SK-N-SH treated with all-trans-retinoic acid at 6 μM for 48 hours (cell line): ENCODE measurements at regions not wholly inside any gene's neighbourhood (a gene's known extent, or its start where the extent isn't known, plus 50 kb on each side); places are given as distances from the start of the nearest gene placed in this dataset.

ENCODE experiments used
- ATAC-seq: fragments of 200-7000 bp; cut with Tn5 transposase; 3 replicates; pipeline ENCODE4 v1.9.1; 2020; ENCODE audit warnings: mild to moderate bottlenecking, moderate library complexity
- ARNTL ChIP-seq: fragments of 450-650 bp; formaldehyde crosslinking; IDR thresholded peaks from 2 replicates; pipeline ENCODE4 v1.5.0; 2020; ENCODE audit warnings: low read depth, mild to moderate bottlenecking, moderate library complexity, borderline replicate concordance
- BACH2 ChIP-seq: fragments of 250-450 bp; sonication (Bioruptor Pico); IDR thresholded peaks from 2 replicates; pipeline ENCODE4 v1.9.0; 2021; ENCODE audit warnings: mild to moderate bottlenecking, borderline replicate concordance
- CSDC2 ChIP-seq: fragments of 250-450 bp; sonication (Bioruptor Pico); IDR thresholded peaks from 2 replicates; pipeline ENCODE4 v1.5.0; 2020; ENCODE audit warnings: mild to moderate bottlenecking, moderate library complexity
- ESRRG ChIP-seq: fragments of 250-450 bp; sonication (Bioruptor Pico); IDR thresholded peaks from 2 replicates; pipeline ENCODE4 v1.6.1; 2021; ENCODE audit warnings: mild to moderate bottlenecking
- GLIS3 ChIP-seq: fragments of 250-450 bp; sonication (Bioruptor Pico); IDR thresholded peaks from 2 replicates; pipeline ENCODE4 v1.5.0; 2020; ENCODE audit warnings: mild to moderate bottlenecking, moderate library complexity
- ISL1 ChIP-seq: fragments of 250-450 bp; sonication (Bioruptor Pico); IDR thresholded peaks from 2 replicates; pipeline ENCODE4 v2.1.2; 2022; ENCODE audit warnings: mild to moderate bottlenecking, moderate library complexity
- OSR1 ChIP-seq: fragments of 250-450 bp; sonication (Bioruptor Pico); IDR thresholded peaks from 2 replicates; pipeline ENCODE4 v1.8.0; 2022; ENCODE audit warnings: moderate library complexity, mild to moderate bottlenecking, inconsistent platforms
- PPARA ChIP-seq: fragments of 250-450 bp; sonication (Bioruptor Pico); IDR thresholded peaks from 2 replicates; pipeline ENCODE4 v1.5.0; 2020; ENCODE audit warnings: mild to moderate bottlenecking, borderline replicate concordance
- SNAI2 ChIP-seq: fragments of 250-450 bp; sonication (Bioruptor Pico); IDR thresholded peaks from 2 replicates; pipeline ENCODE4 v1.5.0; 2020; ENCODE audit warnings: mild to moderate bottlenecking, moderate library complexity
- TCF4 ChIP-seq: fragments of 250-450 bp; sonication (Bioruptor Pico); IDR thresholded peaks from 2 replicates; pipeline ENCODE4 v1.8.0; 2021; ENCODE audit warnings: mild to moderate bottlenecking, moderate library complexity, borderline replicate concordance
- TOX ChIP-seq: fragments of 250-450 bp; sonication (Bioruptor Pico); IDR thresholded peaks from 2 replicates; pipeline ENCODE4 v1.8.0; 2021; ENCODE audit warnings: mild to moderate bottlenecking, moderate library complexity, borderline replicate concordance
- ZC3H10 ChIP-seq: fragments of 250-450 bp; sonication (Bioruptor Pico); IDR thresholded peaks from 2 replicates; pipeline ENCODE4 v1.5.1; 2021; ENCODE audit warnings: mild to moderate bottlenecking, moderate library complexity
- ZFP30 ChIP-seq: fragments of 450-650 bp; formaldehyde crosslinking; IDR thresholded peaks from 2 replicates; pipeline ENCODE4 v1.5.0; 2022; ENCODE audit warnings: mild to moderate bottlenecking, moderate library complexity
- ZNF565 ChIP-seq: fragments of 450-650 bp; formaldehyde crosslinking; conservative IDR thresholded peaks from 2 replicates; pipeline ENCODE4 v1.5.0; 2020; ENCODE audit warnings: low read depth, mild to moderate bottlenecking, moderate library complexity
- ZNF70 ChIP-seq: fragments of 450-650 bp; formaldehyde crosslinking; IDR thresholded peaks from 2 replicates; pipeline ENCODE4 v1.5.0; 2020; ENCODE audit warnings: mild to moderate bottlenecking, moderate library complexity
- ZNF8 ChIP-seq: fragments of 450-650 bp; formaldehyde crosslinking; IDR thresholded peaks from 2 replicates; pipeline ENCODE4 v1.5.0; 2020; ENCODE audit warnings: mild to moderate bottlenecking, moderate library complexity
- TF ChIP-seq, protein P1 (sequence below): fragments of 250-450 bp; sonication (Bioruptor Pico); IDR thresholded peaks from 2 replicates; pipeline ENCODE4 v1.8.0; 2021; ENCODE audit warnings: low read depth, mild to moderate bottlenecking, moderate library complexity, borderline replicate concordance
- TF ChIP-seq, protein P2 (sequence below): fragments of 250-450 bp; sonication (Bioruptor Pico); IDR thresholded peaks from 2 replicates; pipeline ENCODE4 v1.5.1; 2021; ENCODE audit warnings: mild to moderate bottlenecking, moderate library complexity
- TF ChIP-seq, protein P3 (sequence below): fragments of 250-450 bp; sonication (Bioruptor Pico); IDR thresholded peaks from 2 replicates; pipeline ENCODE4 v1.5.1; 2020; ENCODE audit warnings: low read depth, mild to moderate bottlenecking, moderate library complexity
- TF ChIP-seq, protein P4 (sequence below): fragments of 250-450 bp; sonication (Bioruptor Pico); IDR thresholded peaks from 2 replicates; pipeline ENCODE4 v1.5.0; 2020; ENCODE audit warnings: mild to moderate bottlenecking, moderate library complexity

DNA sequence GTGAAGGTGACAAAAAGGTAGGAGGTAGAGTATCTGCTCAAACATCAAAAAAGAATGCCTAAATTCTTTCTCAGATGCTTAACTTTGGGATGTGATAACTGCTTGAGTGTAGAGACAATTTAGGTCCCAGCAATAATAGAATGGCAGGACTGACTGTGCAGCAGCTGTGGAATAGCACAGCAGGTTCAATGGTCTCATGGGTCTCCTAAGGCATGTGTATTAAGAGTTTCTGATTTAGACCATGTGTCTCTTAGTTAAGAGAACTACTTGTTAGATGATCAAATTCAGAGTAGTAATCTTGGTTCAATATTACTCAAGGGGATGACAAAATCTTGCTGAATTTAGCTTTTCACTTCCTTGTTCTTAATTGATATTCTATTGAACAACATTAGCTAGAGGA is 72.0 kb downstream of the ALX1 start:
- ATAC-seq = no peak
- TF ChIP-seq PPARA (CRISPR knock-in tag) (no peak), ZC3H10 (CRISPR knock-in tag) (no peak), BACH2 (CRISPR knock-in tag) (no peak), TCF4 (CRISPR knock-in tag) (no peak), TOX (CRISPR knock-in tag) (no peak), ZFP30 (CRISPR knock-in tag) (no peak), ESRRG (CRISPR knock-in tag) (no peak)
- TF ChIP-seq, protein P1, sequence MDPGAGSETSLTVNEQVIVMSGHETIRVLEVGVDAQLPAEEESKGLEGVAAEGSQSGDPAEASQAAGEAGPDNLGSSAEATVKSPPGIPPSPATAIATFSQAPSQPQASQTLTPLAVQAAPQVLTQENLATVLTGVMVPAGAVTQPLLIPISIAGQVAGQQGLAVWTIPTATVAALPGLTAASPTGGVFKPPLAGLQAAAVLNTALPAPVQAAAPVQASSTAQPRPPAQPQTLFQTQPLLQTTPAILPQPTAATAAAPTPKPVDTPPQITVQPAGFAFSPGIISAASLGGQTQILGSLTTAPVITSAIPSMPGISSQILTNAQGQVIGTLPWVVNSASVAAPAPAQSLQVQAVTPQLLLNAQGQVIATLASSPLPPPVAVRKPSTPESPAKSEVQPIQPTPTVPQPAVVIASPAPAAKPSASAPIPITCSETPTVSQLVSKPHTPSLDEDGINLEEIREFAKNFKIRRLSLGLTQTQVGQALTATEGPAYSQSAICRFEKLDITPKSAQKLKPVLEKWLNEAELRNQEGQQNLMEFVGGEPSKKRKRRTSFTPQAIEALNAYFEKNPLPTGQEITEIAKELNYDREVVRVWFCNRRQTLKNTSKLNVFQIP = no peak
- TF ChIP-seq, protein P2, sequence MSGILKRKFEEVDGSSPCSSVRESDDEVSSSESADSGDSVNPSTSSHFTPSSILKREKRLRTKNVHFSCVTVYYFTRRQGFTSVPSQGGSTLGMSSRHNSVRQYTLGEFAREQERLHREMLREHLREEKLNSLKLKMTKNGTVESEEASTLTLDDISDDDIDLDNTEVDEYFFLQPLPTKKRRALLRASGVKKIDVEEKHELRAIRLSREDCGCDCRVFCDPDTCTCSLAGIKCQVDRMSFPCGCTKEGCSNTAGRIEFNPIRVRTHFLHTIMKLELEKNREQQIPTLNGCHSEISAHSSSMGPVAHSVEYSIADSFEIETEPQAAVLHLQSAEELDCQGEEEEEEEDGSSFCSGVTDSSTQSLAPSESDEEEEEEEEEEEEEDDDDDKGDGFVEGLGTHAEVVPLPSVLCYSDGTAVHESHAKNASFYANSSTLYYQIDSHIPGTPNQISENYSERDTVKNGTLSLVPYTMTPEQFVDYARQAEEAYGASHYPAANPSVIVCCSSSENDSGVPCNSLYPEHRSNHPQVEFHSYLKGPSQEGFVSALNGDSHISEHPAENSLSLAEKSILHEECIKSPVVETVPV = no peak

DNA sequence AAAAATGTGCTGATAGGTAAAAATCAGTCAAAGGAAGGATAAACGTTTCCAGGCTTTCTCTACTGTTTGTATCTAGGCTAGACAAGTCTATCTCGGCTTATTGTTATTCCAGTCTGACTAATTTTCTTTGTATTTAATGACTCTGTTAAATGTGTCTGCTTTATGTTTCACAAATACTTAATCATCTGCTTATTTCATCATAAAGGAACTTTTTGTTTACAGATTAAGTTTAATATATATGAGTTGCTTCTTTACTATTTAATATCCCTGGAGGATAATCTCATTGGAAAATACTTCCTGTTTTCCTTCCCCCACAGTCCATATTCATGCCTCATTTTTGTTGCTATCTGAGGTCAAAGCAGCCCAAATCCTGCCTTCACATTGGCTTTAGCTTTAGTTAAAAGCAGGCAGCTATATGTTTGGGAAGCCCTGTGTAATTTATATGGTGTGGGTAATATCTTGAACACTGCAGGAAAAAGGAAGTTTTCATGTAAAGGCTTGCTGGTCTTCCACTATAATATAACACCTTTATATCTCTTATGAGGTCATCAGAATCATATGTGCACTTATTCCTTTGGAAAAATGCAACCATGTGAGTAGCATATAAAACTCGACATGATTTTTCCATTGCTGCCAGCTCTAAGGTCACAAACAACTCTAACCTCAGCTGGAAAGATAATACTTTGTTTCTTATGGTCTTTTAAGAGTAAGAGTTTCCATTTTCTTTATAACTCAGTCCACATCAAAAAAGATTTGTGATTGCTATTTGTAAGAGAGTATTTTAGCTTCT is 76.8 kb downstream of the ALX1 start:
- no peak for ATAC-seq
- TF ChIP-seq ZNF70 (no peak), ZC3H10 (CRISPR knock-in tag) (no peak), TOX (CRISPR knock-in tag) (no peak), TCF4 (CRISPR knock-in tag) (no peak), BACH2 (CRISPR knock-in tag) (no peak), ARNTL (CRISPR knock-in tag) (no peak), ISL1 (CRISPR knock-in tag) (no peak), GLIS3 (CRISPR knock-in tag) (no peak), OSR1 (no peak), PPARA (CRISPR knock-in tag) (no peak), CSDC2 (CRISPR knock-in tag) (no peak), SNAI2 (CRISPR knock-in tag) (no peak)
- TF ChIP-seq, protein P2 = no peak
- TF ChIP-seq, protein P3, sequence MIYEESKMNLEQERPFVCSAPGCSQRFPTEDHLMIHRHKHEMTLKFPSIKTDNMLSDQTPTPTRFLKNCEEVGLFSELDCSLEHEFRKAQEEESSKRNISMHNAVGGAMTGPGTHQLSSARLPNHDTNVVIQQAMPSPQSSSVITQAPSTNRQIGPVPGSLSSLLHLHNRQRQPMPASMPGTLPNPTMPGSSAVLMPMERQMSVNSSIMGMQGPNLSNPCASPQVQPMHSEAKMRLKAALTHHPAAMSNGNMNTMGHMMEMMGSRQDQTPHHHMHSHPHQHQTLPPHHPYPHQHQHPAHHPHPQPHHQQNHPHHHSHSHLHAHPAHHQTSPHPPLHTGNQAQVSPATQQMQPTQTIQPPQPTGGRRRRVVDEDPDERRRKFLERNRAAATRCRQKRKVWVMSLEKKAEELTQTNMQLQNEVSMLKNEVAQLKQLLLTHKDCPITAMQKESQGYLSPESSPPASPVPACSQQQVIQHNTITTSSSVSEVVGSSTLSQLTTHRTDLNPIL (CRISPR knock-in tag) = no peak
- TF ChIP-seq, protein P4, sequence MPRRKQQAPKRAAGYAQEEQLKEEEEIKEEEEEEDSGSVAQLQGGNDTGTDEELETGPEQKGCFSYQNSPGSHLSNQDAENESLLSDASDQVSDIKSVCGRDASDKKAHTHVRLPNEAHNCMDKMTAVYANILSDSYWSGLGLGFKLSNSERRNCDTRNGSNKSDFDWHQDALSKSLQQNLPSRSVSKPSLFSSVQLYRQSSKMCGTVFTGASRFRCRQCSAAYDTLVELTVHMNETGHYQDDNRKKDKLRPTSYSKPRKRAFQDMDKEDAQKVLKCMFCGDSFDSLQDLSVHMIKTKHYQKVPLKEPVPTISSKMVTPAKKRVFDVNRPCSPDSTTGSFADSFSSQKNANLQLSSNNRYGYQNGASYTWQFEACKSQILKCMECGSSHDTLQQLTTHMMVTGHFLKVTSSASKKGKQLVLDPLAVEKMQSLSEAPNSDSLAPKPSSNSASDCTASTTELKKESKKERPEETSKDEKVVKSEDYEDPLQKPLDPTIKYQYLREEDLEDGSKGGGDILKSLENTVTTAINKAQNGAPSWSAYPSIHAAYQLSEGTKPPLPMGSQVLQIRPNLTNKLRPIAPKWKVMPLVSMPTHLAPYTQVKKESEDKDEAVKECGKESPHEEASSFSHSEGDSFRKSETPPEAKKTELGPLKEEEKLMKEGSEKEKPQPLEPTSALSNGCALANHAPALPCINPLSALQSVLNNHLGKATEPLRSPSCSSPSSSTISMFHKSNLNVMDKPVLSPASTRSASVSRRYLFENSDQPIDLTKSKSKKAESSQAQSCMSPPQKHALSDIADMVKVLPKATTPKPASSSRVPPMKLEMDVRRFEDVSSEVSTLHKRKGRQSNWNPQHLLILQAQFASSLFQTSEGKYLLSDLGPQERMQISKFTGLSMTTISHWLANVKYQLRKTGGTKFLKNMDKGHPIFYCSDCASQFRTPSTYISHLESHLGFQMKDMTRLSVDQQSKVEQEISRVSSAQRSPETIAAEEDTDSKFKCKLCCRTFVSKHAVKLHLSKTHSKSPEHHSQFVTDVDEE (CRISPR knock-in tag) = no peak

DNA sequence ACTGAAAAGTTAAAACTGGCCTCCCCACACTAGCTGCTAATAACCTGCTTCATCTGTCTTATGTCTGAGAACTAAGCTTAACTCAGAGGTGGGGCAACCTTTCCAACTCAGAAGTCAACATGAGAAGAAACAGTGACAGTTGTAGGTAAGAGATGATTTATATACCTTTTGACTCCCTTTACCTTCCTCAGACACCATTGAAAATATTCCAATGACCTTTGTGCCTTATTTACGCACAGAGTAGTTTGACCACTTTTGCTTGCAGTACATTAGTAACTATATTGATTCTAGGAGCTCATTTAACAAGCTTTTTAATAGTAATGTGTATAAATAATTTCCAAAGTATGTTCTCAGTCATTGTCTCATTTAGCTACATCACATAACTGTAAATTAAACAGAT is 77.6 kb downstream of the ALX1 start:
- TF ChIP-seq, protein P2 = no peak
- TF ChIP-seq SNAI2 (CRISPR knock-in tag) (no peak), ZNF70 (no peak), ZNF565 (CRISPR knock-in tag) (no peak), ZFP30 (CRISPR knock-in tag) (no peak), ZNF8 (CRISPR knock-in tag) (no peak), BACH2 (CRISPR knock-in tag) (no peak), ISL1 (CRISPR knock-in tag) (no peak), GLIS3 (CRISPR knock-in tag) (no peak), TOX (CRISPR knock-in tag) (no peak), TCF4 (CRISPR knock-in tag) (no peak), CSDC2 (CRISPR knock-in tag) (no peak)
- TF ChIP-seq, protein P1 = no peak
- no peak for ATAC-seq
